Left forelimb (tissue), 1 donor: ENCODE measurements at regions not wholly inside any gene's neighbourhood (a gene's known extent, or its start where the extent isn't known, plus 50 kb on each side); places are given as distances from the start of the nearest gene placed in this dataset.
"Not testable (repeated sequence)": the region's sequence is repeated elsewhere in the genome, so short reads cannot be mapped to it uniquely, and the experiment has no call there.

Source experiments
- DNase-seq: peaks from one replicate; pipeline ENCODE4 v3.0.0-alpha.2; 2018; ENCODE audit warnings: low spot score

DNA sequence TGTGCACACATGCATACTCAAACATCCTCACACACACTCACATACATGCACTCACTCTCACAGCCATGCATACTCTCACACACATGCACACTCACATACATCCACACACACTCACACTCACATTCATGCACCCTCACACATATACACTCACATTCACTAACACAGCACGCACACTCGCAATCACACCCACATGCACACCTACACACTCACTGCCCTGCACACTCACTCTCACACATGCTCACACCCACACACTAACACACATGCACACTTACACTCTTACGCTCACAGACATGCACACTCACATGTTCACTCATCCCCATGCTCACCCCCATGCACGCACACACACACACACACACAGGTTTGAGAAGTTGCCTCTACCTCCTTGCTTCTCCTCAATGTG is 63.2 kb upstream of the SFSWAP start:
- no peak for DNase-seq

DNA sequence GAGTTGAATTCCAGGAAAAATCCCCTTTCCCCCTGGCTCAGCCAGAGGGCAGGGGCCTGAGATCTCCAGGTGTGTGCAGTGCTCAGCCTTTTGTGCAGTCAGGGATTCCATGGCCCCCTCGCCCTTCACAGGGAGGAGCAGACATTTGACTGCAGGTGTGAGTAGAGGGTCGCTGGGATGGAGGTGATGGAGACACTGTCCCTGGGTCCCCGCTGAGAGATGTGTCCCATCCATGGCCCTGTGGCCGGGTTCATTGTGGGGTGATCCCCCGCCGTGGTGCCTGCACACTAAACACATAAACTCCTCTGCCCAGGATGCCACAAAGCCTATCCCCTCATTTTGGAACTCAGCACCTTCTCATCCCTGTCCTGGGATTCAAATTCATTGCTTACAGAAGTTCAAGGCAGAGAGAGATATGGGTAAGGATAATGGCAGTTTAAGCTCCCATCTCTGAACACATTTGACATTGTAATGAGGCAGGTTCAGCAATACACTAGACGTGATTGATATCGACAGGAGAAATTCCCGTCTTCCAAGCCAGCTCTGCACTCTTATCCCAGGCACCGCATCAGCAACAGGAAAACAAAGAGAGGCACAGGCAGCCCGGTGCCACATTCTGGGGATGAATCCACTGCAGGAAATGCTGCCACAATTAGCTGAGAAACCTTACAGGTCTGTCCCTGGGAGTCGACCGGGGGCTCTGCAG is 55.3 kb upstream of the SFSWAP start:
- not testable (repeated sequence) for DNase-seq

DNA sequence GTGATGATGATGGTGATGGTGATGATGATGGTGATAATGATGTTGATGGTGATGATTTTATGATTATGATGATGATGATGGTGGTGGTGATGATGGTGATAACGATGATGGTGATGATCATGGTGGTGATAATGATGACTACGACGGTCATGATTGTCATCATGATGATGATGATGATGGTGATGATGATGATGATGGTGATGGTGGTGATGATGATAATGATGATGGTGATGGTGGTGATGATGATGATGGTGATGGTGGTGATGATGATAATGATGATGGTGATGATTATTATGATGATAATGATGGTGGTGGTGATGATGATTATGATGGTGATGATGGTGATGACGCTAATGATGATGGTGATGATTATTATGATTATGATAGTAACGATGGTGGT is 54.1 kb upstream of the SFSWAP start:
- DNase-seq = not testable (repeated sequence)

DNA sequence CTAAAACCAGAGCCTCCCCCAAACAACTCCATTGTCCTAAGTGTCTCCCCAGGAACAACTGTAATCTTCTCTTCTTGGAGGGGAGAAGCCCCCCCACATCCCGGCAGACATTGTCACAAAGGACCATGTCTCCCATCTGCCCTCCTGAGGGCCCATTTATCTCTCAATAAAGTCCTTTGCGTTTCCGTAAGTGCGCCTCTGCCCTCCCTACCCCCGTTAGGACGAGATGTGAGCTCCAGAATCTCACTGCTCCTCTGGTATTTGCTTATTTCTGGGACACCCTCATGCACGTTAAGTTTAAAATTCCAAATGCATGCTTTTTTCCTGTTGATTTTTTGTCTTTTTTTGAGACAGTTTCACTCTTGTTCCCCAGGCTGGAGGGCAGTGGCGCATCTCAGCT is 52.3 kb upstream of the SFSWAP start:
- not testable (repeated sequence) for DNase-seq

GRCh38 chr12:131659484-131659883 is 51.4 kb upstream of the SFSWAP start:
- DNase-seq = not testable (repeated sequence)

GRCh38 chr12:131659976-131660375 is 50.9 kb upstream of the SFSWAP start:
- not testable (repeated sequence) for DNase-seq

DNA sequence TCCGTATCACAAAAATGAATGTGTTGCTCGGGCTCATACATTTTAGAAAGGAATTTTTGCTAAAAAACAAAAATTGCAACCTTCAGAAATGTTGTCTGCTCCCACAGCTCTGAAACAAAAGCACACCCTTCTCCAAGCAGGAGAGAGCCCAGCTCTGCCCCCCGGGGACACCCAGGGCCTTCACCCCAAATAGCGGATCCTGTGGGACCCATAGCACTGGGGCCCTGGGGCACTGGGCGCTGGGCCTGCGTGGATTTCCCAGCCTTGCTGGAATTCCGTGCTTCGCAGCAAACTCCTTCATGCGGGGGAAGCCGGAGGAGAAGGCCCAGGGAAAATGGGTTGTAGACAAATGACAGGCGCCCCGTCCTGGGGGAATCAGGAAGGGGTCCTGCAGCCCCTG is 50.5 kb upstream of the SFSWAP start:
- not testable (repeated sequence) for DNase-seq
